ENCODE measurements at regions not wholly inside any gene's neighbourhood (a gene's known extent, or its start where the extent isn't known, plus 50 kb on each side); places are given as distances from the start of the nearest gene placed in this dataset.

- H3K4me3 ChIP-seq (ENCODE audit: low read length): no peak overlapping the region
- no peaks in the 10 kb centered on the region for H3K27me3 ChIP-seq (ENCODE audit: insufficient read depth, low read length)
- no peak overlapping the region for H3K9ac ChIP-seq (ENCODE audit: low read depth, low read length)
- no peaks in the 10 kb centered on the region for H3K9me3 ChIP-seq (ENCODE audit: insufficient read depth, low read depth, low read length)
- no peaks in the 10 kb centered on the region for H3K4me1 ChIP-seq (ENCODE audit: insufficient read depth, low read length)
- H3K27ac ChIP-seq (ENCODE audit: low read depth, low read length): no peak overlapping the region
- H3K36me3 ChIP-seq (ENCODE audit: insufficient read depth, low read length): no peaks in the 10 kb centered on the region
- 75% methylated on average over 4 of the region's 4 CpGs for whole genome bisulfite sequencing
Measured at GRCh38 chr12:118513611-118514010, 137.3 kb downstream of the SUDS3 start.

DNA sequence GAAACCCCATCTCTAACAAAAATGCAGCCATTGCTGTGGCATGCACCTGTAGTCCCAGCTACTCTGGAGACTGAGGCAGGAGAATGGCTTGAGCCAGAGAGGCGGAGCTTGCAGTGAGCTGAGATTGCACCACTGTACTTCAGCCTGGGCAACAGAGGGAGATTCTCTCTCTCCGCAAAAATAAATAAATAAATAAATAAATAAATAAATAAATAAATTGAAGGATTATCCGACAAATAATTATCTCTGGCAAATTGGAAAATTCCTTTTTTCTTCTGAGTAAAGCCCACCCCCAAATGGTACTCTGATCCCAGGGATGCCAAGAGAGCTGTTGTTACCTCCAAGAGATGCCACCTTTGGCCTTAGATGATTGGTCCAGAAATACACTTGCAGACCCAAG, 137.9 kb downstream of the SUDS3 start:
- H3K27me3 ChIP-seq (ENCODE audit: insufficient read depth, low read length): no peaks in the 10 kb centered on the region
- no peaks in the 10 kb centered on the region for H3K9me3 ChIP-seq (ENCODE audit: insufficient read depth, low read depth, low read length)
- no peaks in the 10 kb centered on the region for H3K4me1 ChIP-seq (ENCODE audit: insufficient read depth, low read length)
- no peak overlapping the region for H3K9ac ChIP-seq (ENCODE audit: low read depth, low read length)
- no peaks in the 10 kb centered on the region for H3K36me3 ChIP-seq (ENCODE audit: insufficient read depth, low read length)
- WGBS: 97% methylated on average over 2 of the region's 3 CpGs
- no peak overlapping the region for H3K4me3 ChIP-seq (ENCODE audit: low read length)
- no peak overlapping the region for H3K27ac ChIP-seq (ENCODE audit: low read depth, low read length)

- Histone ChIP-seq H3K27me3 (ENCODE audit: insufficient read depth, low read length) (no peaks in the 10 kb centered on the region), H3K4me3 (ENCODE audit: low read length) (no peak overlapping the region), H3K9me3 (ENCODE audit: insufficient read depth, low read depth, low read length) (no peaks in the 10 kb centered on the region), H3K4me1 (ENCODE audit: insufficient read depth, low read length) (no peaks in the 10 kb centered on the region), H3K36me3 (ENCODE audit: insufficient read depth, low read length) (no peaks in the 10 kb centered on the region), H3K9ac (ENCODE audit: low read depth, low read length) (no peak overlapping the region), H3K27ac (ENCODE audit: low read depth, low read length) (no peak overlapping the region)
- WGBS: 94% methylated on average over 9 of the region's 10 CpGs
Measured at GRCh38 chr12:118520214-118521035, 144.1 kb downstream of the SUDS3 start.

GRCh38 chr12:118521036-118521370, 144.6 kb downstream of the SUDS3 start:
- Histone ChIP-seq H3K27me3 (ENCODE audit: insufficient read depth, low read length) (no peaks in the 10 kb centered on the region), H3K9me3 (ENCODE audit: insufficient read depth, low read depth, low read length) (no peaks in the 10 kb centered on the region), H3K27ac (ENCODE audit: low read depth, low read length) (no peak overlapping the region), H3K4me1 (ENCODE audit: insufficient read depth, low read length) (no peaks in the 10 kb centered on the region), H3K36me3 (ENCODE audit: insufficient read depth, low read length) (no peaks in the 10 kb centered on the region), H3K4me3 (ENCODE audit: low read length) (no peak overlapping the region), H3K9ac (ENCODE audit: low read depth, low read length) (no peak overlapping the region)
- WGBS: 79% methylated on average over 2 of the region's 2 CpGs

GRCh38 chr12:118524446-118524845, 148.1 kb downstream of the SUDS3 start:
- H3K9me3 ChIP-seq (ENCODE audit: insufficient read depth, low read depth, low read length): no peaks in the 10 kb centered on the region
- no peaks in the 10 kb centered on the region for H3K36me3 ChIP-seq (ENCODE audit: insufficient read depth, low read length)
- H3K27me3 ChIP-seq (ENCODE audit: insufficient read depth, low read length): no peaks in the 10 kb centered on the region
- no peak overlapping the region for H3K27ac ChIP-seq (ENCODE audit: low read depth, low read length)
- H3K4me1 ChIP-seq (ENCODE audit: insufficient read depth, low read length): no peaks in the 10 kb centered on the region
- H3K4me3 ChIP-seq (ENCODE audit: low read length): no peak overlapping the region
- no peak overlapping the region for H3K9ac ChIP-seq (ENCODE audit: low read depth, low read length)
- 97% methylated on average over 4 of the region's 4 CpGs for WGBS

- 93% methylated on average over 1 of the region's 2 CpGs for WGBS
- H3K9ac ChIP-seq (ENCODE audit: low read depth, low read length): no peak overlapping the region
- no peak overlapping the region for H3K4me3 ChIP-seq (ENCODE audit: low read length)
- H3K4me1 ChIP-seq (ENCODE audit: insufficient read depth, low read length): no peaks in the 10 kb centered on the region
- H3K27me3 ChIP-seq (ENCODE audit: insufficient read depth, low read length): no peaks in the 10 kb centered on the region
- H3K36me3 ChIP-seq (ENCODE audit: insufficient read depth, low read length): no peaks in the 10 kb centered on the region
- H3K27ac ChIP-seq (ENCODE audit: low read depth, low read length): no peak overlapping the region
- H3K9me3 ChIP-seq (ENCODE audit: insufficient read depth, low read depth, low read length): no peaks in the 10 kb centered on the region
Measured at GRCh38 chr12:118525216-118525615, 148.9 kb downstream of the SUDS3 start.

DNA sequence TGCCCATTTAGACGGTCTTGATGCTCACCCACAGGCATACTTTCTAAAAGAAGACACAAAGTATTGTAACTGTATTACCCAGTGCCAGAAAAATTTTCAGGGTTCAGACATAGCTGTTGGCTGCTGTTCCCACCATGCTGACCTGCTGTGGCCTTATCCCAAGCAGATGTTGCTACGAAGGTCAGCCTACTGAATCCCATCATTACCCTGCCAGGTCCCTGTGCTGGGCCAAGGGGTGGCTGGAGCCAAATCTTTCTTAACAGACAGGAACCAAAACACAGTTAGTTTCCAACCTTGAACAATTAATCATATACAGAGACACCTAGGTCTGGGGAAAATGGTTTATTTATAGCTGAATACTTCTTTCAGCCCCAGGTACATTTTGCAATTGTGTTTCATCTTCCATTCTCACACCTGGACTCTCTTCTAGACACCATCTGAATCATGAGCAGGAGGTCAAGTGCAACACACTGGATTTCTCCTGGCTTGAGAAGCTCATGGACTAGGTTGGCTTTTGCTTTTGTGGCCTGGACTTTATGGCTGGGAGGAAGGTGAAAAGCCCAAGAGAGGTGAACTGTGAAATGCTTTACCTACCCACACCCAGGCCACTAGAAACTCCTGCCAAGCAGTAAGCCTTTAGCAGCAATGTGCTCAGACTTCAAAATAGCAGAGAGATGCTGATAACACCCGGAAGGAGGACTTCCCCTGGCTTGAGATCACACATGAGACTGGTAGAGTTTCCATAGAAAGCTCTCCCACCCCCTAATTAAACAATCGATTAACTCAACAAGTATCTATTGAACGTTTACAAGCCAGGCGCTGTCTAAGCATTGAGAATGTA, 150.1 kb downstream of the SUDS3 start:
- H3K27me3 ChIP-seq (ENCODE audit: insufficient read depth, low read length): no peaks in the 10 kb centered on the region
- no peaks in the 10 kb centered on the region for H3K9me3 ChIP-seq (ENCODE audit: insufficient read depth, low read depth, low read length)
- H3K4me3 ChIP-seq (ENCODE audit: low read length): no peak overlapping the region
- no peak overlapping the region for H3K9ac ChIP-seq (ENCODE audit: low read depth, low read length)
- H3K4me1 ChIP-seq (ENCODE audit: insufficient read depth, low read length): no peaks in the 10 kb centered on the region
- H3K36me3 ChIP-seq (ENCODE audit: insufficient read depth, low read length): no peaks in the 10 kb centered on the region
- 91% methylated on average over 6 of the region's 6 CpGs for WGBS
- no peak overlapping the region for H3K27ac ChIP-seq (ENCODE audit: low read depth, low read length)

DNA sequence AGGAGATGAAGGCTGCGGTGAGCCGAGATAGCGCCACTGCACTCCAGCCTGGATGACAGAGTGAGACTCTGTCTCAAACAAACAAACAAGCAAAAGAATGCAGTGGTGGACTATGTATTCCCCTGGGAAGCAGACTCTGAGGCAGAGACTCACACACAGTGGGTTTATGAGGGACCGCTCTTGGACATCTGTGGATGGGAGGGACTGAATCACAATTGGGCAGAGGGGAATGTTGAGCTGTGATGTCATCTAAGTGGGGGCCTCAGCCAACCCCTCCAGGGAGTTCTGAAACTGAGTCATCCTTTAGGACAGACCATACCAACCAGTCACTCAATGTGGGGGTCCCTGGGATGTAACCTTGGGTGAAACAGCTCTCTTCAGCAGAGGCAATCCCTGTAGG, 151.0 kb downstream of the SUDS3 start:
- Histone ChIP-seq H3K9ac (ENCODE audit: low read depth, low read length) (no peak overlapping the region), H3K4me3 (ENCODE audit: low read length) (no peak overlapping the region), H3K27me3 (ENCODE audit: insufficient read depth, low read length) (no peaks in the 10 kb centered on the region), H3K4me1 (ENCODE audit: insufficient read depth, low read length) (no peaks in the 10 kb centered on the region), H3K36me3 (ENCODE audit: insufficient read depth, low read length) (no peaks in the 10 kb centered on the region), H3K9me3 (ENCODE audit: insufficient read depth, low read depth, low read length) (no peaks in the 10 kb centered on the region), H3K27ac (ENCODE audit: low read depth, low read length) (no peak overlapping the region)
- WGBS: 98% methylated on average over 4 of the region's 4 CpGs

DNA sequence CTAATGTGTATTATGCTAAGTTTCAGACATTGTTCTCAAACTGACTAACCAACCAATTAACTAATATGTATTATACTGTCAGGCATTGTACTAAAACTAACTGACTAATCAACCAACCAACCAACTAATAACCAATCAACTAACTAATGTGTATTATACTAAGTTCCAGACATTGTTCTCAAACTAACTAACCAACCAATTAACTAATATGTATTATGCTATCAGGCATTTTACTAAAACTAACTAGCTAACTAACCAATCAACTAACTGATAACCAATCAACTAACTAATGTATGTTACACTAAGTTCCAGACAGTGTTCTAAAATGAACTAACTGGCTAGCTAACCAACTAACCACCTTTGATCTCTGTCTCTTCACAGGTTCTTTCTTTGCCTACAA, 152.3 kb downstream of the SUDS3 start:
- Histone ChIP-seq H3K27me3 (ENCODE audit: insufficient read depth, low read length) (no peaks in the 10 kb centered on the region), H3K4me1 (ENCODE audit: insufficient read depth, low read length) (no peaks in the 10 kb centered on the region), H3K27ac (ENCODE audit: low read depth, low read length) (no peak overlapping the region), H3K9me3 (ENCODE audit: insufficient read depth, low read depth, low read length) (no peaks in the 10 kb centered on the region), H3K4me3 (ENCODE audit: low read length) (no peak overlapping the region), H3K9ac (ENCODE audit: low read depth, low read length) (no peak overlapping the region), H3K36me3 (ENCODE audit: insufficient read depth, low read length) (no peaks in the 10 kb centered on the region)

DNA sequence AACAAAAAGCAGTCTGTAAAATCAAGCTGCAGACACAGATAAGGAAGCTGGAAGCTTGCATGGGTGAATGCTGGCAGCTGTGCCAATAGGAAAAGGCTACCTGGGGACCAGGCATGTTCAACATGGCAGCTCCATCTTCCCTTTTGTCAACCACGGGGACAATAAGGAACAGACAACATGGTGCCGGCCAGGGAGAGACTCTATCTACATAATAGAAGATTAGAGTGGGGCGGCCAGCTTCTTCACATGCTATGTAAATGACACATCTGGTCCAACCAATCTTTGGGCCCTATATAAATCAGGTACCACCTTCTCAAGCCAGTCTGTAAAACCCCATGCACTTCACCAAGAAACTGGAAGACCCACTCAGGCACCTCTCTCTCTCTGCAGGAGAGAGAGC, 157.6 kb downstream of the SUDS3 start:
- peaks cover 19% of the 10 kb centered on the region for H3K4me1 ChIP-seq (ENCODE audit: insufficient read depth, low read length)
- no peak overlapping the region for H3K27ac ChIP-seq (ENCODE audit: low read depth, low read length)
- no peaks in the 10 kb centered on the region for H3K36me3 ChIP-seq (ENCODE audit: insufficient read depth, low read length)
- no peak overlapping the region for H3K9ac ChIP-seq (ENCODE audit: low read depth, low read length)
- WGBS: 20% methylated on average over 2 of the region's 3 CpGs
- H3K4me3 ChIP-seq (ENCODE audit: low read length): no peak overlapping the region
- H3K27me3 ChIP-seq (ENCODE audit: insufficient read depth, low read length): no peaks in the 10 kb centered on the region
- no peaks in the 10 kb centered on the region for H3K9me3 ChIP-seq (ENCODE audit: insufficient read depth, low read depth, low read length)

GRCh38 chr12:118536306-118536906, 160.1 kb downstream of the SUDS3 start:
- H3K4me1 ChIP-seq (ENCODE audit: insufficient read depth, low read length): peaks cover 19% of the 10 kb centered on the region
- no peak overlapping the region for H3K9ac ChIP-seq (ENCODE audit: low read depth, low read length)
- H3K4me3 ChIP-seq (ENCODE audit: low read length): no peak overlapping the region
- peak overlapping the region; percentile 97; the same call in 1 of the 2 replicates for H3K27ac ChIP-seq (ENCODE audit: low read depth, low read length)
- H3K27me3 ChIP-seq (ENCODE audit: insufficient read depth, low read length): no peaks in the 10 kb centered on the region
- H3K9me3 ChIP-seq (ENCODE audit: insufficient read depth, low read depth, low read length): no peaks in the 10 kb centered on the region
- H3K36me3 ChIP-seq (ENCODE audit: insufficient read depth, low read length): no peaks in the 10 kb centered on the region
- 85% methylated on average over 7 of the region's 8 CpGs for WGBS
